ENCODE measurements at regions not wholly inside any gene's neighbourhood (a gene's known extent, or its start where the extent isn't known, plus 50 kb on each side); places are given as distances from the start of the nearest gene placed in this dataset.
"Not testable (repeated sequence)": the region's sequence is repeated elsewhere in the genome, so short reads cannot be mapped to it uniquely, and the experiment has no call there.

- no peak for DNase-seq
Measured at GRCh38 chr3:160098261-160098908, 109.8 kb downstream of the IL12A start.

- DNase-seq = no peak
Measured at GRCh38 chr3:160098926-160099626, 110.4 kb downstream of the IL12A start.

- DNase-seq = no peak
Measured at GRCh38 chr3:160099834-160100233, 111.2 kb downstream of the IL12A start.

GRCh38 chr3:160100610-160101009 lies 112.0 kb downstream of the IL12A start:
- no peak for DNase-seq

- not testable (repeated sequence) for DNase-seq
Measured at GRCh38 chr3:160102001-160102400, 113.4 kb downstream of the IL12A start.

GRCh38 chr3:160103397-160103796 lies 114.8 kb downstream of the IL12A start:
- DNase-seq = no peak

- DNase-seq = no peak
Measured at GRCh38 chr3:160105907-160106584, 117.4 kb downstream of the IL12A start.

GRCh38 chr3:160106905-160107861 lies 118.0 kb upstream of the C3orf80 start:
- DNase-seq = peak in 1 of 2 experiments; percentile 10

- no peak for DNase-seq
Measured at GRCh38 chr3:160108362-160108761, 116.9 kb upstream of the C3orf80 start.

- no peak for DNase-seq
Measured at GRCh38 chr3:160112481-160112880, 112.7 kb upstream of the C3orf80 start.

GRCh38 chr3:160112996-160113395 lies 112.2 kb upstream of the C3orf80 start:
- DNase-seq = no peak

- DNase-seq = no peak
Measured at GRCh38 chr3:160114355-160114995, 110.7 kb upstream of the C3orf80 start.

GRCh38 chr3:160115387-160115786 lies 109.8 kb upstream of the C3orf80 start:
- DNase-seq = no peak

- no peak for DNase-seq
Measured at GRCh38 chr3:160124224-160124623, 101.0 kb upstream of the C3orf80 start.

- no peak for DNase-seq
Measured at GRCh38 chr3:160125258-160125657, 100.0 kb upstream of the C3orf80 start.

GRCh38 chr3:160126051-160126450 lies 99.2 kb upstream of the C3orf80 start:
- DNase-seq = no peak

GRCh38 chr3:160126761-160127160 lies 98.5 kb upstream of the C3orf80 start:
- DNase-seq = no peak

- DNase-seq = no peak
Measured at GRCh38 chr3:160127308-160127707, 97.9 kb upstream of the C3orf80 start.

GRCh38 chr3:160128056-160128455 lies 97.2 kb upstream of the C3orf80 start:
- no peak for DNase-seq

- DNase-seq = no peak
Measured at GRCh38 chr3:160129459-160130061, 95.7 kb upstream of the C3orf80 start.

- DNase-seq = no peak
Measured at GRCh38 chr3:160130071-160130470, 95.2 kb upstream of the C3orf80 start.

GRCh38 chr3:160130950-160131349 lies 94.3 kb upstream of the C3orf80 start:
- DNase-seq = no peak

Data from NCI-H526 (cell line).